G401 (cell line): ENCODE measurements at regions not wholly inside any gene's neighbourhood (a gene's known extent, or its start where the extent isn't known, plus 50 kb on each side); places are given as distances from the start of the nearest gene placed in this dataset.
A peak's percentile ranks its signal among the peaks of the same experiment; 100 is the strongest.
"Not testable (repeated sequence)": the region's sequence is repeated elsewhere in the genome, so short reads cannot be mapped to it uniquely, and the experiment has no call there.

Source experiments
- DNase-seq: peaks from one replicate; pipeline ENCODE4 v3.0.0-alpha.2; 2015; ENCODE audit warnings: low spot score
- in situ Hi-C: cut with HindIII; loops from 2 replicates; pipeline ENCODE4 v1.10.0; 2016; ENCODE audit warnings: low sequenced_read_pairs, mixed read lengths

GRCh38 chr20:48396981-48397861 lies 430.6 kb downstream of the PREX1 start:
- in situ Hi-C loops, result not testable (repeated sequence)
- DNase-seq, result peak; percentile 37

GRCh38 chr20:48395816-48396546 lies 431.8 kb downstream of the PREX1 start:
- in situ Hi-C loops, result no loop called here
- DNase-seq, result no peak

GRCh38 chr20:48394415-48395081 lies 433.3 kb downstream of the PREX1 start:
- no peak for DNase-seq
- in situ Hi-C loops, result no loop called here

- DNase-seq, result no peak
- in situ Hi-C loops, result no loop called here
Observed at GRCh38 chr20:48393737-48394314, 434.0 kb downstream of the PREX1 start.

GRCh38 chr20:48393311-48393685 lies 434.5 kb downstream of the PREX1 start:
- no peak for DNase-seq
- in situ Hi-C loops, result no loop called here

- in situ Hi-C loops, result no loop called here
- no peak for DNase-seq
Observed at GRCh38 chr20:48392407-48393310, 435.1 kb downstream of the PREX1 start.

GRCh38 chr20:48390981-48391380 lies 436.8 kb downstream of the PREX1 start:
- in situ Hi-C loops, result no loop called here
- DNase-seq, result no peak

- in situ Hi-C loops, result no loop called here
- DNase-seq, result no peak
Observed at GRCh38 chr20:48387675-48388074, 440.1 kb downstream of the PREX1 start.

GRCh38 chr20:48385527-48385926 lies 442.3 kb downstream of the PREX1 start:
- no peak for DNase-seq
- in situ Hi-C loops, result no loop called here

GRCh38 chr20:48385114-48385513 lies 442.7 kb downstream of the PREX1 start:
- DNase-seq, result no peak
- in situ Hi-C loops, result no loop called here

GRCh38 chr20:48384147-48384818 lies 443.5 kb downstream of the PREX1 start:
- in situ Hi-C loops, result no loop called here
- no peak for DNase-seq

- in situ Hi-C loops, result no loop called here
Observed at GRCh38 chr20:48383252-48383651, 444.5 kb downstream of the PREX1 start.

GRCh38 chr20:48382304-48382703 lies 445.5 kb downstream of the PREX1 start:
- no peak for DNase-seq
- in situ Hi-C loops, result no loop called here

More at GRCh38 chr20:48383252-48383651, 444.5 kb downstream of the PREX1 start:
- no peak for DNase-seq

- in situ Hi-C loops, result no loop called here
- no peak for DNase-seq
Observed at GRCh38 chr20:48381353-48382120, 446.3 kb downstream of the PREX1 start.

GRCh38 chr20:48380661-48381060 lies 447.1 kb downstream of the PREX1 start:
- DNase-seq, result no peak
- in situ Hi-C loops, result no loop called here

- no peak for DNase-seq
- in situ Hi-C loops, result no loop called here
Observed at GRCh38 chr20:48378976-48379675, 448.7 kb downstream of the PREX1 start.

GRCh38 chr20:48377940-48378339 lies 449.9 kb downstream of the PREX1 start:
- DNase-seq, result no peak
- in situ Hi-C loops, result no loop called here
